Kidney epithelial cell (primary cell): ENCODE measurements at regions not wholly inside any gene's neighbourhood (a gene's known extent, or its start where the extent isn't known, plus 50 kb on each side); places are given as distances from the start of the nearest gene placed in this dataset.

ENCODE experiments used
- DNase-seq: peaks from one replicate; pipeline ENCODE4 v3.0.0-alpha.2; 2010; ENCODE audit warnings: low read depth
- H3K27me3 ChIP-seq: 2 replicates; pipeline ENCODE4 v1.6.0; 2011; ENCODE audit warnings: low read length; ENCODE audit not compliant: control insufficient read depth, insufficient read depth
- H3K36me3 ChIP-seq: 2 replicates; pipeline ENCODE4 v1.5.1; 2011; ENCODE audit warnings: low read length; ENCODE audit not compliant: control insufficient read depth, insufficient read depth
- H3K4me3 ChIP-seq: 2 replicates; pipeline ENCODE4 v1.5.1; 2011; ENCODE audit warnings: low read depth, mild to moderate bottlenecking, control low read depth, low read length
- CTCF ChIP-seq: IDR thresholded peaks from 2 replicates; pipeline ENCODE4 v1.5.1; 2011; ENCODE audit warnings: mild to moderate bottlenecking, moderate library complexity, low read length, control low read depth, inconsistent platforms; ENCODE audit not compliant: insufficient read depth, poor library complexity, severe bottlenecking

- peaks cover 4% of the 10 kb centered on the region for H3K27me3 ChIP-seq
- no peak overlapping the region for H3K4me3 ChIP-seq
- TF ChIP-seq CTCF: no peak
- no peak for DNase-seq
- no peaks in the 10 kb centered on the region for H3K36me3 ChIP-seq
Observed at GRCh38 chr22:49308300-49308699, 519.4 kb downstream of the BRD1 start.

DNA sequence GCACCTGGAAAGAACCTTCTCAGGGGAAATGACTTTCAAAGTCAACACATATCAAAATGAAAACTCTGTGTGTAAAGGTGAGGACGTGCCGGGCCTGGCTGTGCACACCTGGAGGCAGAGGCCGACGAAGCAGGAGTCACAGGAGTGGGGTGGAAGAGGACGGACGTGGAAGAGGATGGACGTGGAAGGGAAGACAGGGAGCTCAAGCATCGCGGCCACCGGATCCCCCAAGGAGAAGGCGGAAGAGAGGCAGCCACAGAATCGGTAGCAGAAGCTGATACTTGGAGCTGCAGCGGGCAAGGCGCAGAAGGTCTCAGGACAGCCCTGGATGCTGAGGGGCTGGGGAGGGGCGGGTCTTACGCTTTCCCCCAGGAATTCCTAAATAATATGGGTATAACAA, 519.8 kb downstream of the BRD1 start:
- Histone ChIP-seq H3K36me3 (no peaks in the 10 kb centered on the region), H3K27me3 (peaks cover 4% of the 10 kb centered on the region), H3K4me3 (no peak overlapping the region)
- no peak for DNase-seq
- TF ChIP-seq CTCF: no peak

DNA sequence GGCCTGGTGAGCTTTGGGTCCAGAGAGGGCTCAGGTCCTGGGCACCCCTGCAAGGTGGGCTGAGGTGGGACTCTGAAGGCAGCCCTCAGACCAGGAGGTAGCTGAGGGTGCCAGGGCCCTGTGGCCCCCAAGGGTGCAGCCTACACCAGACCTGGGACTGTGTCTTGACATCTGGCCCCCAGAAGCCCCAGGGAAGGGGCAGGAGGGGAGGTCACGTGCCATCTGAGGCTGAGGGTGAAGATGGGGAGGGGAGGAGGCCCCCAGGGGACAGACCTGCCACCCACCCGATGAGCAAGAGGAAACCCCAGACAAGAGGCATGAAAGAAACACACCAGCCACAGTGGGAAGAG, 520.2 kb downstream of the BRD1 start:
- peaks cover 4% of the 10 kb centered on the region for H3K27me3 ChIP-seq
- no peaks in the 10 kb centered on the region for H3K36me3 ChIP-seq
- no peak overlapping the region for H3K4me3 ChIP-seq
- no peak for TF ChIP-seq CTCF
- DNase-seq: no peak

GRCh38 chr22:49306632-49307480, 520.8 kb downstream of the BRD1 start:
- no peak for TF ChIP-seq CTCF
- peaks cover 4% of the 10 kb centered on the region for H3K27me3 ChIP-seq
- no peak overlapping the region for H3K4me3 ChIP-seq
- H3K36me3 ChIP-seq: no peaks in the 10 kb centered on the region
- DNase-seq: no peak

DNA sequence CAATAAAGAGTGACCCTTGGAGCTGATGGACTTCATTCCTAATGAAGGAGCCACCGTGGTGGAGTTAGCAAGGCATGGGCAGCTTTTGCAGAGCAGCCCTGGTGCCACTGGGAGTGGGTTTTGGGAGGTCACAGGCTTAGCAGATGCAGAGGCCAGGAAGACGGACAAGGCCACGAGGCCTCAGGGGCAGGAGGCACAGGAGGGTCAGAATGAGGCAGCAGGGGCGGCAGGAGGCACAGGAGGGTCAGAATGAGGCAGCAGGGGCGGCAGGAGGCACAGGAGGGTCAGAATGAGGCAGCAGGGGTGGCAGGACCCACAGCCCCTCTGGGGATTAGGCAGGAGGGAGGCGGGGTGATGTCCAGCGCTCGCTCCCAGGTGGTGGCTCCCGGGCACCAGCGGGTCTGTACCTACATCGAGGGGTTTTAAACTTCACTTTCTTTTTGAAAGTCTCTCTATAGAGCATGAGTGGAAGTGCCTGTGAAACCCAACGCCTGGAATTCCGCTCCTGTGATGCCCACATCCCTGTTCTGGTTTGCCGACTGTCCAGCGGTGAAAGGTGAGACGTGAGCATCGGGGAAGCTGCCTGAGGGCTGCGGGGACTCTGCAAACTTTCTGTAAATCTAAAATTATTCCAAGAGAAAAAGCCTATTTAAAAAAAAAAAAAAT, 521.6 kb downstream of the BRD1 start:
- no peak for TF ChIP-seq CTCF
- no peak for DNase-seq
- H3K27me3 ChIP-seq: peaks cover 4% of the 10 kb centered on the region
- no peak overlapping the region for H3K4me3 ChIP-seq
- no peaks in the 10 kb centered on the region for H3K36me3 ChIP-seq
